Activated CD4-positive, alpha-beta T cell treated with anti-CD3 and anti-CD28 coated beads for 48 hours (primary cell): ENCODE measurements at regions not wholly inside any gene's neighbourhood (a gene's known extent, or its start where the extent isn't known, plus 50 kb on each side); places are given as distances from the start of the nearest gene placed in this dataset.
"Not testable (repeated sequence)": the region's sequence is repeated elsewhere in the genome, so short reads cannot be mapped to it uniquely, and the experiment has no call there.

Source experiments
- DNase-seq: peaks from one replicate; pipeline ENCODE4 v3.0.0-alpha.2; 2020

DNA sequence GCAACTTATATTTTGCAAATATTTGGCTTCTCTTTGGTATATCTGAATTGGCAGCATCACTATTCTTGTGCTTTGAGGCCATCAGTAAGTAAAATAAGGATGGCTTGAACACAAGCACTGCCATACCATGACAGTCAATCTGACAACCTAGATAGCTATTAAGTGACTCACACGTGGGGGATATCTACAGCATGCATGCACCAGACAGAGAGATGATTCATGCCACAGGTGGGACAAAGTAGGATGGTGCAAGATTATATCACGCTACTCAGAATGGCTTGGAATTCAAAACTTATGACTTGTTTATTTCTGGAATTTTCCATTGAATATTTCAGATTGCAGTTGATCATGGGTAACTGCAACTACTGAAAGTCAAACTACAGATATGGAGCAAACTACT is 675.6 kb upstream of the MDGA2 start:
- DNase-seq = no peak

DNA sequence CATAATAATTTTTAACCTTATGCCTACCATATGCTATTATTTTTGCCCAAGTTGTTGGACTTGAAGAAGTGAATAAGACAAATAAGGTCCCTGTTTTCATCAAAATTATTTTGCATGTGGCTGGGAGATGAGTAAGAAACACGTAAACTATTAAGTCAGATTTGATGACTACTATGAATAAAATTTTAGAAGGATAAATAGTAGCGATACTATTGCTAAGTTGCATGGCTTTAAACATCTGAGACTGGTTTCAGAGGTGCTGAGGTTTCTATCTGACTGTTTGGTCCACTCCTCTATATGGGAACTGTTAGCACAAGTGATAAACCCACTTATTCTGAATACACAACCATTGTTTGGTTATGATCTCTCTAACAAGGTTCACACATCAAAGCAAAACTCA is 674.3 kb upstream of the MDGA2 start:
- DNase-seq = no peak

DNA sequence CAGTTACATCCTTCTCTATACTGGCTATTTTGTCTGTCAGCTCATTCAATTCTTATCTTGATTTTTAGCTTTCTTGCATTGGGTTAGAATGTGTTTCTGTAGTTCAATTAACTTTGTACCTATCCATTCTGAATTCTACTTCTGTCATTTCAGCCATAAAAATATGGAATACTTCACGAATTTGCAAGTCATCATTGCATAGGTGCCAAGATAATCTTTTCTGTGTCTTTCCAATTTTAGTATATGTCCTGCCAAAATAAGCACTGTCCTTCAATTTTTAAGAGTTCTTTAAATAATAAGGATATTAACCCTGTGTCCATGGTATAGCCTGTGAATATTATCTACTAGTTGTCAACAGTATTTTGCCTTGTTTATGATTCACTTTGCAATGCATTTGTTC is 665.7 kb upstream of the MDGA2 start:
- no peak for DNase-seq

DNA sequence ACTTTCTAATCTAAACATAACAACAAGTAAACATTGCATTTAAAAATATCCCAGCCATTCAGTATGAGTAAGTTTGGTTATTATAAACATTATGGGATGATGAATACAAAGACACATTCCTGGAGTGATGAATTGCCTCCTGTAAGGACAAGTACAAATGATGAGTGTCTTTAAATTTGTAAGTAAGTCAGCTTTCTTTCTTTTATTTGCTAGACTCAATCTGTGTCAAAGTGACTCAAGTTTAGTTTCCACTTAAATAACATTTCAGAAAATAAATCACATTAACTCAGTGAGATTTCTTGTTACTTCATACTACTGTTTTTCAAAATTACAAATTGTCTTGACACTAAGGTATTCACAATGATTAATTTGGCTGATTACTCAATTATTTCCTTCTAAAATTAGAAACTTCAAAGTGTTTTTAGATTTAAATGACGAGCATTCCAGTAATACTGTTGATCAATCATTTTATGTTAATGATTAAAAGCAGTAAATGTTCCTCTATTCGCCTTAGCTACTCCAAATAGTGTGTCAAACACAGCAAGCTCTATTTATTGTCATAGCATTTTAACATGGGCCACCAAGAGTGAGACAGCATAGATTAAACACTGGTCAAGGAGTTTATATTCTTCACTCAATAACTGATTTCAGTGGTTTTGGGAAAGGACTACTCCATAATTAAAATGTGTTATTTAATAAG is 658.0 kb upstream of the MDGA2 start:
- DNase-seq = no peak

DNA sequence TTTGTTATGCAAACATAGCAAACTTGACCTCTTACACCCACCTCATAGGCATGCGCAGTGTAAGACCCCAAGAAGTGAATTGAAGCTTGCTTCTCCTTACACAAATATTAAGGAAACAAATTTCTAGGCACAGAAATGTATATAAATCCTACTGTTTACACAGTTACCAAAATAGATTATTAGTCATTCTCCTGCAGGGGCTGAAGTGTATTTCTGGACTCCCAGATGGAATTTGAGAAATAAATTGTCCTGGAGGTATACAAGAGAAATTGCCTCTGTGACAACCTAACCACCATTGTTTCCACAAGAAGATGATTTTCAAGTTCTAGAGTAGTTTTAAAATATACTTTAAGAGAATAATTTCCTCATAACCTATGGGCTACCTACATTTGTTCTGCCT is 656.0 kb upstream of the MDGA2 start:
- no peak for DNase-seq

DNA sequence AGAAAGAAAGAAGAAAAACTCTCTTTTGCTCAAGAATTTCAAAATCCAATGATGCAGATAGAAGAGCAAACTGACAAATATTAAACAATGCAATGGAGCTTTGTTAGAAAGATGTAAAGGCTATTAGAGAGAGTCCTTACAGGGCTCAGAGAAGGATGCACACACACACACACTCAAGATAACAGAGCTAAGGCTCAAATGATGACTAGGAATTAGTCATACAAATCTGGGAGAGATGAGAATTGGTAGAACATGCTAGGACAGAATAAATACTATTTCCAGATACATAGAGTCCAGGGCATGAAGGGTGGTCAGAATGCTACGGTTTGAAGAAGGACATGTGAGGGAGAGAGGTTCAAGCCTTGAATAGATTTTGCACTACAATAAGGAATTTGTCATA is 650.1 kb upstream of the MDGA2 start:
- DNase-seq = no peak

DNA sequence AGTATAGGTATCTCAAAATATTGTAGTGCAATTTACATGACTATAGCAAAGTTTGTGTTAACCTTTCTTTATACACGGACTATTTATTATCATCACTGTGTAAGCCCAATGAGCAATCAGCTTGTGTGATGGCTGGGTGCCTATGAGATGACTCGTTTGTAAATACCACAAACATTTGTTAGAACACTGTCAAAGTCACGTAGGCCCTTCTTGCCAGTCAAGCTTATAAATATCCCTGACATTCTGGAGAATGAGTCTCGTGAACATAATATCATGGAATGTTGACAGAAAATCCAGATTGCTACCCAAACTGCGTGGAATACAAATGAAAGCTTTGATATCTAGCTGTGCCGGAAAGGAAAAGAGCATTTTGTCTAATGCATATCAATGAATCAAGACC is 648.3 kb upstream of the MDGA2 start:
- DNase-seq = no peak

DNA sequence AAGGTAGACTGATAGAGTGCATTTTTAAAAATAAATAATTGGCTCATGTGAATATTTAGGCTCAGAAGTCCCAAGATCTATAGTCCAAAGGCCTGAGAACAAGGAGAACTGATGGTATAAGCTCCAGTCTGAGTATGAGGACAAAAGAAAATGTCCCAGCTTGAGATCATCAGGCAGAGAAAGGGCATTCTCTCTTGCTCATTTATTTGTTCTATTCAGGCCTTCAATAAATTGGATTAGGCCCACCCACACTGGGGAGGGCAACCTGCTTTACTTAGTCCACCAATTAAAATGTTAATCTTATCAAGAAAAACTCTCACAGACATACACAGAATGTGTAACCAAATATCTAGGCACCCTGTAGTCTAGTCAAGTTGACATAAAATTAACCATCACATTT is 644.4 kb upstream of the MDGA2 start:
- no peak for DNase-seq

DNA sequence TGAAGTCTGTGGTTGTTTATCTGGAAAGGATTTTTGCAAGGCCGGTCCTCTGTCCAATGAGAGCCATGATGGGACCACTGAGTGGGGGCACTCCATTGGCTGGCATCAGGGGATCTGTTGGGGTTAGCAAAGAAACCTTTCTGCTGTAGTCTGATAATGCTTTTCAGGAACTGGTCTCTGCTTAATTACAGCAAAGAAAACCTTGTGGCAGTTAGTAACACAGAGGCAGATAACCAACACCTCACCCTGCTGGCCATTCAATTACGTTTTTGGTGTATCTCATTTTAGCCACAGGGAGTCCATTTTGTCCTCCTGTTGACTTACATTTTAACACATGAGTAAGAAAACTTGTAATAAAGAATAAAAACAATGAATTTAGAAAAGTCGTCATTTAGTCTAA is 629.3 kb upstream of the MDGA2 start:
- DNase-seq = no peak

DNA sequence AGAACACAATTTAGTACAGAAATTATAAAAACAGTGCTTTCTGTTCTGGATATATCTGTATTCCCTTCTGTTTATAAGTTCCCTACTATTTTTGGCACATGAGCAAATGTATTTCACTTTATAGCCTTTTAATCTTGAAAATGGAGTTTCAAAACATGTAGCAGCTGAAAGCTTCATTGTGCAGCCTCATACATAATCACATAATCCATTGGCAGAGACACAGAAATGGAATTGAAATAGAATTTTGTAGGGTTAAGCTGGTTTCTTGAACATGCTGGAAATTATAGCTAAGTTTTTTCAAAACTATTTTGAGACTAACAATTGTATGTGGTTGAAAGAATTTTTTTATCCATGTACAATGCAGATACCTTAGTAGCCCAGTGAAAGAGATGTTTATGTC is 614.3 kb upstream of the MDGA2 start:
- DNase-seq = no peak

DNA sequence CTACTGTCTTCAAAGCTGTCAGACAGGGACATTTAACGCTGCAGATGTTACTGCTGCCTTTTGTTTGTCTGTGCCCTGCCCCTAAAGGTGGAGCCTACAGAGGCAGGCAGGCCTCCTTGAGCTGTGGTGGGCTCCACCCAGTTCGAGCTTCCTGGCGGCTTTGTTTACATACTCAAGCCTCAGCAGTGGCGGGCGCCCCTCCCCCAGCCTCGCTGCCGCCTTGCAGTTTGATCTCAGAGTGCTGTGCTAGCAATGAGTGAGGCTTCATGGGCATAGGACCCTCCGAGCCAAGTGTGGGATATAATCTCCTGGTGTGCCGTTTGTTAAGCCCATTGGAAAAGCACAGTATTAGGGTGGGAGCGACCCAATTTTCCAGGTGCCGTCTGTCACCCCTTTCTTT is 609.8 kb upstream of the MDGA2 start:
- DNase-seq = not testable (repeated sequence)

DNA sequence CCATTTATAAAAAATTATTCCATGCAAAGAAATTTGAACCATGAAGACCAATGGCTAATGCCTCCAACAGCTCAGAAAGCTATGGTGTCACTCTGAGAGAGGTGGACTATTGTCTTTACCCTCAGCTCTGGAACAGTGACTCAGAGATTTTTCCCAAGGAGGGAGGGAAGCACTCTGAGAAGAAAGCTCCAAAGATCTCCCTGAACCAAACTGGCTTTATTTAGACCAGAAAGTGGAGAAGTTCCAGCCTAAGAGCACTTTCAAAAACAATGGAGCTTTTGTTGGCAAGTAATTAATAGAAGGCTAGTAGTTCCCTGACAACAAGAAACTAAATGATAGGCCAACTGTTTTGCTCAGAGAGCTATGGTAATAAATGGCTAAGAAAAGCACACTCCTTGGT is 599.9 kb upstream of the MDGA2 start:
- no peak for DNase-seq

DNA sequence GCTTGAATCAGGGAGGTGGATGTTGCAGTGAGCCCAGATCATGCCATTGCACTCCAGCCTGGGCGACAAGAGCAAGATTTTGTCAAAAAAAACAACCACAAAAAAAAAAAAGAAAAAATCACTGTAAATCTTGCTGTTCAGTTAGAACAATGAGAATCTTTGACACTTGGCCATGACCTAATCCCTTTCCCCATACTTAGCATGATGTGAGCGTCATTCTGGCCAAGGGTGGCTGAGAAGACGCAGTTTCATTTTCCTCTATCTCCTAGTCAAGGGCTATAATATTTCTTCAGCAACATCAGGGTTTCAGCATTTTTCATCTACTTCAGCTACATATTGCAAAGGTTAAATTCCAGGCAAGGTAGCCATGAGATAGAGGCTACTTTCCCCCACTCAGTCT is 599.4 kb upstream of the MDGA2 start:
- no peak for DNase-seq

DNA sequence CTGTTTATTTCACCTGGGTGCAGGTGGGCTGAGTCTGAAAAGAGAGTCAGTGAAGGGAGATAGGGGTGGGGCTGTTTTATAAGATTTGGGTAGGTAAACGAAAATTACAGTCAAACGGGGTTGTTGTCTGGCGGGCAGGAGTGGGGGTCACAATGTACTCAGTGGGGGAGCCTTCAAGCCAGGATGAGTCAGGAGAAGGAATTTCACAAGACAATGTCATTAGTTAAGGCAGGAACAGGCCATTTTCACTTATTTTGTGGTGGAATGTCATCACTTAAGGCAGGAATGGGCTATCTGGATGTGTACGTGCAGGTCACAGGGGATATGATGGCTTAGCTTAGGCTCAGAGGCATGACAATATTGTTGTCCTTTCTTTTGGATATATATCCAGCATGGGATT is 592.5 kb upstream of the MDGA2 start:
- not testable (repeated sequence) for DNase-seq

DNA sequence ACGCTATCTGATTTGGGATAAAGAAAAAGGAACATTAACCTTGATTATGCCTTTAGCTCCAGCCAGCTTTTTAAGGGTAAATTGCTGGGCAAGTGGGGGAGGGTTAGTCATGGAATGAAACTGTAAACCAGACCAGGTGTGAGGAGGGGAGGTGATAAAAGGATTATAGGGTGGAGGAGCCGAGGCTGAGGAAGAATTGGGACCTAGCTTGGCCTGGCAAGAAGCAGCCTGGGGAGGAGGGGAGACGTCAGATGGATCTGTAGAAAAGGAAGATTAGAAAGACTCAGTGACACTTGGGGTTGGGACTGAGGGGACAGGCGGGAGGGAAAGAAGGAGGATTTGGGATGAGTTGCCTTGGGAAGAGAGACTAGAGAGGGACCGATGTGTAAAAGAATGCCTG is 590.8 kb upstream of the MDGA2 start:
- DNase-seq = not testable (repeated sequence)

DNA sequence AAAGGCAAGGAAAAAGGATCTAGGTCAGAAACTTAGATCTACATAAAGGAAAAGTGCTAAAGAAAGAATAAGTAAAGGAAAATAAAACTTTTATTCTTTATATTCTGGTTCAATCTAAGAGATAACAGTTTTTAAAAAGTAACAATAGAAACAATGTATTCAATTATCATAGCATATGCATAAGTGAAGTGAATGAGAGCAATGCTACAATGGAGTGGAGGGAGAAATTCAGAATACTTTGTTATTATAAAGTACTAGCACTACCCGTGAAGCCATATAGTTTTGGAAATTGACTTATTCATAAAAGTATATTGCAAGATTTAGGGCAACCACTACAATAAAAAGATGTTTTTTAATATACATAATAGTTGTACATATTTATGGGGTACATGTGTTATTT is 586.0 kb upstream of the MDGA2 start:
- no peak for DNase-seq

DNA sequence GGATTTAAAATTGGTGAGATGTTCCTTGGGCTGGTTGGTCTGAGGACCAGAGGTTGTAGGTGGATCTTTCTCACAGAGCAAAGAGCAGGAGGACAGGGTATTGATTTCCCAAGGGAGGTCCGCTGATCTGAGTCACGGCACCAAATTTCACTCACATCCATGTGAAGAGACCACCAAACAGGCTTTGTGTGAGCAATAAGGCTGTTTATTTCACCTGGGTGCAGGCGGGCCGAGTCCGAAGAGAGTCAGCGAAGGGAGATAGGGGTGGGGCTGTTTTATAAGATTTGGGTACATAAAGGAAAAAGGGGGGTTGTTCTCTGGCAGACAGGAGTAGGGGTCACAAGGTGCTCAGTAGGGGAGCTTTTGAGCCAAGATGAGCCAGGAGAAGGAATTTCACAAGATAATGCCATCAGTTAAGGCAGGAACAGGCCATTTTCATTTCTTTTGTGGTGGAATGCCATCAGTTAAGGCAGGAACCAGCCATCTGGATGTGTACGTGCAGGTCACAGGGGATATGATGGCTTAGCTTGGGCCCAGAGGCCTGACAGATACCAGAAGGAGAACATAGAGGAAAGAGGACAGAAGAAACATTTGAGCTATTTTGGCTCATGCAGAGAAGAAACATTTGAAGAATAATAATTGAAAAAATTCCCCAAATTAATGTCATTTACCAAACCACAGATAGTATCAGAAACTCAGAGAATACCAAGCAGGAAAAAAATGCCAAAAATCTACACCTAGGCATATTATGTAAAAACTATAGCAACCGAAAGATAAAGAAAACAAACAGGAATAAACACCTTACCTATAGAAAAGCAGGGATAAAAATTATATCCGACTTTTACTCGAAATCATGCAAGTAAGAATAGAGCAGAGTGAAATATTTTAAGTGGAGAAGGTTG is 585.2 kb upstream of the MDGA2 start:
- not testable (repeated sequence) for DNase-seq

DNA sequence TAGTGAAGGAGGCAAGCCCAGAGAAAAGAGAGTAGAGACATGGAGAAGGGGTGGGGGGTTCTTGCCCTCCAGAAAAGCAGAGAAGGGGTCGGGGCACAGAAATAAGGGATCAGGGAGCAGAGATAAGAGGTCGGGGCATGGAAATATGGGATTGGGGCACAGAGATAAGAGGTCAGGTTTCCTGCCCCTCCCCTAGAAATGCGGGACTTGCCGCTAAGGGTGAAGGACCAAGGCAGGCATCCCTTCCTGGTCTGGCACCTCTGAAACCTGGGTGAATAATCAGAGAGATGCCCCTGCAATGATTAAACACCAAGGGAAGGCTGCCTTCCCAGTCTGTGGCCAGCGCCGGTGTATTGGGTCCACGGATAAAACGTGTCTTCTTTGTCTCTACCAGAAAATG is 584.5 kb upstream of the MDGA2 start:
- not testable (repeated sequence) for DNase-seq

DNA sequence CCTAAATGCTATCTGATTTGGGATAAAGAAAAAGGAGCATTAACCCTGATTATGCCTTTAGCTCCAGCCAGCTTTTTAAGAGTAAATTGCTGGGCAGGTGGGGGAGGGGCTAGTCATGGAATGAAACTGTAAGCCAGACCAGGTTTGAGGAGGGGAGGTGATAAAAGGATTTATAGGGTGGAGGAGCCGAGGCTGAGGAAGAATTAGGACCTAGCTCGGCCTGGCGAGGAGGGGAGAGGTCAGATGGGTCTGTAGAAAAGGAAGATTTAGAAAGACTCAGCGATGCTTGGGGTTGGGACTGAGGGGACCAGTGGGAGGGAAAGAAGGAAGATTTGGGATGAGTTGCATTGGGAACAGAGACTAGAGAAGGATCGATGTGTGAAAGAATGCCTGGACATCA is 583.8 kb upstream of the MDGA2 start:
- not testable (repeated sequence) for DNase-seq

DNA sequence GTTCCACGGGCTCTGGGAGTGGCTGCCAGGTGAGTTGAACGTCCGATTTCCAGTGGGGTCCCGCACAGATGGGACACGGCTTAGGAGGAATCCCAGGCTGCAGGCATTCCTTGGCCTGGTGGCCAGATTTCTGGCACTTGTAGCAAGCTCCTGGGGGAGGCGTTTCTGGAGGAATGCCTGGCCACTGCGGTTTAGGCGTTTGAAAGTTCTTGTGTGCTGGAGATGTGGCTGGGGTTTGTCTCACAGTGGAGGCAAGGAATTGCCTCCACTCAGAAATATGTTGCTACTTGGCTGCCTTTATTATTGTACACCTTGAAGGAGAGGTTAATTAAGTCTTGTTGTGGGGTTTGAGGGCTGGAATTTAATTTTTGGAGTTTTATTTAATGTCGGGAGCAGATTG is 583.3 kb upstream of the MDGA2 start:
- DNase-seq = not testable (repeated sequence)

DNA sequence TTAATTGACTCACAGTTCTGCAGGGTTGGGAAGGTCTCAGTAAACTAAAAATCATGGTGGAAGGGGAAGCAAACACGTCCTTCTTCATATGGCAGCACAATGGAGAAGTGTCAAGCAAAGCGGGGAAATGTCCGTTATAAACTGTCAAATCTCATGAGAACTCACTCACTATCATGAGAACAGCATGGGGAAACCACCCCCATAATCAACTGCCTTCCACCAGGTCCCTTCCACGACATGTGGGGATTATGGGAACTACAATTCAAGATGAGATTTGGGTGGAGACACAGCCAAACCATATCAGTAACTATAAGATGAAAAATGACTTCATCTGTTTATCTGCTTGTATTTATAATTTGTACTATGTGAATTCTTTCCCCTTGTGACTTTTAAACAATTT is 577.6 kb upstream of the MDGA2 start:
- no peak for DNase-seq

DNA sequence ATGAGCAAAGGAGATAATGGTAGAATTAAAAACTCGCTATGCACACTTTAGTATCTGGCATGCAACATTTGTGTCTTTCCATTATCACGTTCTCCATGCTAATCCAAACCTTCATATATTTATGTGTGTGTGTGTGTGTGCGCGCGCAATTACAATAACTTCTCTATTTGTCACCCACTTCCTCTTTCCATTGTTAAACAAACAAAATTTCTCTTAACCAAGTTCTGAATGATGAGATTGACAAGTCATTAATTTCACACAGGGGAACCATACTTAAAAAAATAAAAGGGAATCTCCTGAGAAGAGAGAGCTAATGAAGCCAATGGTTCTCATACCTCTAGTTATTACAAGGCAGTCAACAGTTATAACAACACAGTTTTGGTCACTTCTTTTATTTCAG is 575.9 kb upstream of the MDGA2 start:
- DNase-seq = no peak

DNA sequence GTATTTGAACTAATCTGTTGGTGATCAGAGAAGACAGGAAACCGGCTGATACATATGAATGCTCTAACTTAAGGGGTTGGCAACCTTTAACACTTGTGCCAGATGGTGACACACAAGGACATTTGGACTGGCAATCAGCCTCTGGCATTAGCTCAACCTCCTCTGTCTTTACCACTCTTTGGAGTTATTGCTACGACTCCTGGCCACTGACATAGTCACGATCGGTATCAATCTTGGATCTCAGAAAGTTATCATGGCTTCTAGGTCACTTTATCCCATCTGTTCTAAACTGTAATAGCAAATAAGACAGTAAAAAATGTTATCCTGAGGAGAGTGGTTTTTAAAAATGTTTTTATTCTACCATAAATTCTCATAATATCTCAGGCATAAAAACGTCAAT is 575.2 kb upstream of the MDGA2 start:
- no peak for DNase-seq

DNA sequence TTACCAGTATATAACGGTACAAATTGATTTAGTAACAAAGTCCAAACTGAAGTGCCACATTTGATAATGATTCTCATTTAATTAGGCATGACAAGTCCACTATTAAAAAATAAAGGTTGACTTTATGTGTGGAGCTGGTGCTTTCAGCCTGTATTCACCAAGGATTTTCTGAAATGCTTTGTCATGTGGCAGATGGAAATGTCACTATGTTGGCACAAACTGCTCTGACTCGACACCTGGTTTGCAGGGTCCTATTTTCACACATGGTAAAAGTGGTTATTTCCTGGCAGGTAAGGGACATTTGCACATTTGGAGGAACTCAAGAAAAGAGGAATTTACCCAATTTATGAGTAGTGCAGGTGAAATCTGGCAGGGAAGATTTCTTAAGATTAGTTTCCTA is 572.6 kb upstream of the MDGA2 start:
- DNase-seq = no peak

DNA sequence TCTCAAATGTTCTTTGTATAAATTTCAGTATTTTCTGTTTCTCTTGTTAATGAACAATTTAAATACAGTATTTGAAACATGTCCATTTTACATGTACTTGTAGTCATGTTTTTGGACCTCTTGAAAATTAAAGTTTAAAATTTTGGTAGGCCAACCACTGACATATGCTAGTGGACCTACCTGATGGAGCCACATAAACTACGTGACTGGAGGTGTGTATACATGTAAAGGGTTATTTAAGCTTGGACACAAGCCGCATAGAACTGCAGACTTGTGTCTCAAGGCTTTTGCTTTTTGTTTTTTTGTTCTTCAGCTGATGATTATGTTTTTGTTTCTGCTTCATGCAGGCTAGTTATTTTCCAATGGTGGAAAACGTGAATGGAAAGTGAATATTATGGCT is 568.5 kb upstream of the MDGA2 start:
- DNase-seq = no peak
